ENCODE measurements at regions not wholly inside any gene's neighbourhood (a gene's known extent, or its start where the extent isn't known, plus 50 kb on each side); places are given as distances from the start of the nearest gene placed in this dataset.

- H3K36me3 ChIP-seq (ENCODE audit: insufficient read depth, low read length): no peaks in the 10 kb centered on the region
- Mint-ChIP-seq H3K27me3 (ENCODE audit: low read depth, unreplicated experiment) (peaks cover 36% of the 10 kb centered on the region), H3K27ac (ENCODE audit: unreplicated experiment) (no peak overlapping the region)
Observed at GRCh38 chr2:15692551-15693377, 101.1 kb downstream of the DDX1 start.

GRCh38 chr2:15693382-15693781, 101.7 kb downstream of the DDX1 start:
- Mint-ChIP-seq H3K4me1 (ENCODE audit: low read depth, unreplicated experiment) (peaks cover 9% of the 10 kb centered on the region), H3K4me3 (ENCODE audit: unreplicated experiment) (no peak overlapping the region), H3K27ac (ENCODE audit: unreplicated experiment) (no peak overlapping the region), H3K36me3 (ENCODE audit: low read depth, unreplicated experiment) (no peaks in the 10 kb centered on the region), H3K9me3 (ENCODE audit: unreplicated experiment) (peaks cover 9% of the 10 kb centered on the region), H3K27me3 (ENCODE audit: low read depth, unreplicated experiment) (peaks cover 34% of the 10 kb centered on the region)
- no peak overlapping the region for H2AFZ ChIP-seq (ENCODE audit: low read depth, low read length)
- no peak overlapping the region for H3K4me3 ChIP-seq (ENCODE audit: insufficient read depth, low read depth, low read length)
- H3K4me1 ChIP-seq (ENCODE audit: insufficient read depth, low read length): no peaks in the 10 kb centered on the region
- FAIRE-seq (no peak), DNase-seq (ENCODE audit: low read depth) (no peak)
- no peaks in the 10 kb centered on the region for H3K36me3 ChIP-seq (ENCODE audit: insufficient read depth, low read length)
- H3K27me3 ChIP-seq (ENCODE audit: insufficient read depth, low read length): no peaks in the 10 kb centered on the region
- no peak overlapping the region for H3K27ac ChIP-seq (ENCODE audit: low read depth, low read length)
- no peaks in the 10 kb centered on the region for H3K79me2 ChIP-seq (ENCODE audit: insufficient read depth, low read length)
- TF ChIP-seq CTCF (IDR thresholded peaks at IDR 0.05; ENCODE audit: insufficient read depth, low read depth, low read length) (no peak), EZH2 (IDR thresholded peaks at IDR 0.05; ENCODE audit: insufficient read depth, low read length) (no peak)
- no peaks in the 10 kb centered on the region for H4K20me1 ChIP-seq (ENCODE audit: insufficient read depth, low read length)
- H3K9me3 ChIP-seq (ENCODE audit: insufficient read depth, low read depth, low read length): no peaks in the 10 kb centered on the region
- H3K4me2 ChIP-seq (ENCODE audit: low read length): no peak overlapping the region
- H3K9ac ChIP-seq (ENCODE audit: low read length): no peak overlapping the region

More at GRCh38 chr2:15692551-15693377, 101.1 kb downstream of the DDX1 start:
- H3K4me2 ChIP-seq (ENCODE audit: low read length): no peak overlapping the region
- no peaks in the 10 kb centered on the region for H3K79me2 ChIP-seq (ENCODE audit: insufficient read depth, low read length)
- TF ChIP-seq CTCF (IDR thresholded peaks at IDR 0.05; ENCODE audit: insufficient read depth, low read depth, low read length): no peak
- no peak for TF ChIP-seq EZH2 (IDR thresholded peaks at IDR 0.05; ENCODE audit: insufficient read depth, low read length)
- H3K9me3 ChIP-seq (ENCODE audit: insufficient read depth, low read depth, low read length): no peaks in the 10 kb centered on the region
- H4K20me1 ChIP-seq (ENCODE audit: insufficient read depth, low read length): no peaks in the 10 kb centered on the region
- no peak overlapping the region for H2AFZ ChIP-seq (ENCODE audit: low read depth, low read length)
- no peak overlapping the region for H3K4me3 ChIP-seq (ENCODE audit: insufficient read depth, low read depth, low read length)
- no peaks in the 10 kb centered on the region for H3K4me1 ChIP-seq (ENCODE audit: insufficient read depth, low read length)
- DNase-seq (ENCODE audit: low read depth) (no peak), FAIRE-seq (no peak)
- no peak overlapping the region for H3K9ac ChIP-seq (ENCODE audit: low read length)
- peaks cover 9% of the 10 kb centered on the region for H3K9me3 Mint-ChIP-seq (ENCODE audit: unreplicated experiment)
- no peak overlapping the region for H3K4me3 Mint-ChIP-seq (ENCODE audit: unreplicated experiment)
- no peaks in the 10 kb centered on the region for H3K27me3 ChIP-seq (ENCODE audit: insufficient read depth, low read length)
- peaks cover 9% of the 10 kb centered on the region for H3K4me1 Mint-ChIP-seq (ENCODE audit: low read depth, unreplicated experiment)
- no peak overlapping the region for H3K27ac ChIP-seq (ENCODE audit: low read depth, low read length)
- no peaks in the 10 kb centered on the region for H3K36me3 Mint-ChIP-seq (ENCODE audit: low read depth, unreplicated experiment)

Data from astrocyte (in vitro differentiated cells and primary cell).